Hematopoietic multipotent progenitor cell treated with erythropoietin and hydrocortisone succinate and interleukin-3 and kit ligand, for 15 days (in vitro differentiated cells): ENCODE measurements at regions not wholly inside any gene's neighbourhood (a gene's known extent, or its start where the extent isn't known, plus 50 kb on each side); places are given as distances from the start of the nearest gene placed in this dataset.

Experiments used
- DNase-seq: peaks from one replicate; pipeline ENCODE4 v3.0.0-alpha.2; 2015; ENCODE audit warnings: low spot score

DNA sequence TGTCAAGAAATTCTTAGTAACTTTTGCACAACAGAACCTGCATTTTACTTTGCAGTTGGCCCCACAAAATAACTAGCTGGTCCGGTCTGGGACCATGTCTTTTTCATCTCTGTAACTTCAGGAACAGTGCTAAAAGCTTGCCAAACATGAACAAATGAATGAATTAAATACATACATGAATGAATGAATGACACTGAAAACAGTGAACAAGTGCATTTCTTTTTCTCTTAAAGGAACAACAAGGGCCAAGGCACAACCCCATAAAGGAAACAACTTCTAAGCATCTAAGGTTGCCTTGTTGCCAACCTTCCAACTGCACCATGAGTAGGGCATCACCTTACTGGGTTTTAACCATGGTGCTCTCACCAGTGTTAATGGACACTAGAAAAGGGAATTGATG, 534.4 kb upstream of the PKN2 start:
- DNase-seq, result no peak

DNA sequence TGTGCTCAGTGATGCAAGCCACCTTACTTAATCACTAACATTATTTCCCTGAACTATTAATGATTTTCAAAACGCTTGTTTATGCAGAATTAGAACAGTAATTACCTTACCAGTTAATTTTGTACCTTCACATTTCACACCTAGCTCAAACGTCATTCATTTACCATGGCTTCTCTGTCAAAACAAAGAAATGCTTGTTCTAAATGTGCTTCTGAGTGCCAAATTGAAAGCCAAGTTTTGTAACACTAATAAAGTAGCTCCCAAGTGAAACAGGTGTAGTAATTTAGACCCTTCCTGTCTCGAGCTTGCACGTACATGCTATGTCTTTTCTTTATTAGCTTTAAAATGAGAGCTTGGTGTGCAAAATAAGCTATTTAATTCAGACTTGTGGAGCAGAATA, 533.7 kb upstream of the PKN2 start:
- DNase-seq, result no peak

DNA sequence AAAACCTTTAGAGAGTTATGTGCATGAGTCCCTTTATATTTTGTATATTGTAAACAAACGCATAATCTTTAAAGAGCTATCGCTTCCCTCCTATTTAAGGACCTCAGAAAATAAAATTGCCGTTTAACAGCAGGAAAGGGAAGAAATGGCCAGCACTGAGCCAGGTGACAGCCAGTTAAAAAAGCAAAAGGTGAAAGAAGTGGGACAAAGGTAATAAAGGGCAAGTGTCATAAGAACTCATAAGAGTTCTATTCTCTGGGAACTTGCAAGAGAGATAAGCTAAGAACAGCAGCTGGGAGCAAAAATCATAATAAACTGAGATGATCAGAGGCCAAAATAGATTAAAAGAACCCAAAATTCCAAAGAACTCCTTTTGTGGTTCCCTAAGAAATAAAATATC, 520.9 kb upstream of the PKN2 start:
- DNase-seq, result no peak

DNA sequence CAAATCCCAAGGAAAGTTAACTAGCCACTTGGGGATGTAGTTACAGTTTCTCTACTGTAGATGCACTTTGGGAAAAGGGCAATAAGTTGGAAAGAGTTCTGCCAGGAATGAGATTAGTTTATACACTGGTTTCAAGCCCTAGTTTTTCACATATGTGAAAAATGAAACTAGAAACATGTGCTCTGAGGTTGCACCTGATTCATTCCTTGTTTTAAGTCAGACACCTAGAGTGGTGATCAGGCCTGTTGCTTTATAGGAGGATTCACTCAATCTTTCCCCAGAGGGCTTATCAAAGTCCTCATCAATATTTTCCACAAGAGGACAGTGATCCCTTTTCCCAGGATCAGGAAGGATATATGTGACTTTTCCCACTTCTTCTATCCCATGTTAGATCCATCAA, 515.9 kb upstream of the PKN2 start:
- DNase-seq, result no peak

DNA sequence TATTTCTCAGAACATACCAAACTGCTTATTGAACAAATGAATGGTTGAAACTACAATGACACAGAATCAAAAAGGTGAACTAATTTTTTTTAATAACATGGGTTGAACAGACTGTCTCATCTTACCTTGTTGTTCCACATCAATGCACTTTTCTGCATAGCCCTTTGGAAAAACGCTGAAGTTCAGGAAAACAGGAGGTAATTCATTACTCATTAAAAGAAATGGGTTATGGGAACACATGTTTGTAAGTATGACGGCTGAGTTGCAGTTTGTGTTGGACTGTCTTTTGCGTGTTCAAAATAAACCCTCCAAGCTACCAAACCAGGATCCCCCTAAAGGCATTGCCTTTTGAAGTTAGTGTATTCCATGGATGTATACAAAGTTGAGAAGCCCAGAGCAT, 514.9 kb upstream of the PKN2 start:
- DNase-seq, result no peak

DNA sequence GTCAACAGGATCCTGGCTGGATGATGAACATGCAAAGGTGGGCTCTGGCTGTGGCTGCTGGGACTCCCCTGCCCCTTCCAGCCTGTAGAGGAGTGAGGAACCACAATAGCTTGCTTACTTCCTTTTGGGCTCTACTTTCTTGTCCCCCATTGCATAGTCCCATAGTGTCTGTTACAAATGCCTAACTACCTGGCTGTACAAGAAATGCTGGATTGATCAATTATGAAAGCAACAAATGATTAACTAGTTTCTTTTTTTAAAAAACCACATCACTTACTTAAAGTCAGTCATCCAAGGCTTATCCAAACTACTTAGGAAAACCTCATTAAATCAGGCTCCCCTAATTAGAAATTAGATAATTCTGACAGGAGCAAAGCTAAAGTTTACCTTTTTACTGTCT, 514.1 kb upstream of the PKN2 start:
- no peak for DNase-seq

DNA sequence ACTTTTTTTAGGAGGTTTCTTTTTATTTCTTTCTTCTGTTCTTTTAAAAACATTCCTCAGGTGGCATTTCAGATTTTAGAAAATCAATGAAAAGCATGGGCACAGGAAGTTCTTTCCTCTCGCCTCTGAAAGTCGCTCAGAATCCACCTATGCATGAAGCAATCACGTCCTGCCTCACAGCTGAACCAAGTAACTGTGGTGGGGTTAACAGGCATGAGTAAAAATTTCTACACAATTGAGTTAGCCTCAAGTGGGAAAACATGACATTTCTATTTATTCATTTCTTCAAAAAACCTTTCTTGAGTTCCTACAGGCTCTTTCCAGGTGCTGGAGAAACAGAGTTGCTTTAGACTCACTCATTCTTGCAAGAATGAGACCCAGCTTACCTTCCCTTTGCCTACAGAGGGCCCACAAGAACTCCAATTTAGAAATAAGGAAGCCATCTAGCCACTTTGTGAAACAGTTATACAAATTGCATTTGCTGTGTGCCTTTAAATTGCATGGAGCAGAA, 508.9 kb upstream of the PKN2 start:
- DNase-seq, result no peak

DNA sequence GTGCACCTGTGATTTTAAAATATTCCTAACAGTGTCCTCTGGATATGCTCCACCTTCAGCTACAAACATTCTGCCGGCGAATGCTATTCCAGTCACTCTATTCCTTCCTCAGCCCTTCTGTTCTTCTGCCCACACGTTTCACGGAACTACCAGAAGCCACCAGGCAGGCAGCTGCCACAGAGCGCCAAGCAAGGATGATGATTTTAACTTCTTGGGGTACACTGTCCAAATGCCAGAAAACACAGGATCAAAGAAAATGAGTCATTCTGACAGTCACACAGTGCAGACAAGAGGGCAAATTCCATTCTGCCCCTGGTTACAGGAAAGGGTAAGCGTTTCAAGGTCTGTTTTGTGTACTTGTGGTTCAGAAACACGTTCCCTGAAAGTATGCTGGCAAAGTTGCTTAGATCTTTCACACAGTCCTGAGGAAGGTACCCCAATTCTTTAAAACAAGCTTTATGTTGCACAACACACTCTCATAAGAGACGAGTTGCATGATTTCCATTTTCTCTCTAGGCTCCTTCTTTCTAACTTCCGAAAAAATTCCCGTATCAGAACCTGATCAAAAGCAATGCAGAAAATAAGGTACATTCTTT, 508.3 kb upstream of the PKN2 start:
- DNase-seq, result no peak

DNA sequence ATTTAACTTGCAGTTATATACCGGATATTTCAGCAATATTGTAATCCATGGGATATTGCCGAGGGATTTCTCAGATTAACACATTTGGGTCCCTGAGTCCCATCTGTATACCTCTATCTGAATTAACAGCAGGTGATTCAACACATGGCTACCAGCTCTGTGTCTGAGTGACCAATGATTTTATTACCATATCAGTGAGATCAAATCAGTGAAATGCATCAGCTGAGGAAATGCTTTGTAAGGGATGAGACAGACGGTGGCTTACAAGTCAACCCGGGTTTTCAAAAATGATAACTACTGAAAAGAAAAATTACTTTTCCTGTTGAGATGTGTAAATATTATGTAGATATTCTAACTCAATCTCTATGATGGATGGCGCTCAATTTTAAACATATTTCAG, 504.1 kb upstream of the PKN2 start:
- DNase-seq, result no peak

DNA sequence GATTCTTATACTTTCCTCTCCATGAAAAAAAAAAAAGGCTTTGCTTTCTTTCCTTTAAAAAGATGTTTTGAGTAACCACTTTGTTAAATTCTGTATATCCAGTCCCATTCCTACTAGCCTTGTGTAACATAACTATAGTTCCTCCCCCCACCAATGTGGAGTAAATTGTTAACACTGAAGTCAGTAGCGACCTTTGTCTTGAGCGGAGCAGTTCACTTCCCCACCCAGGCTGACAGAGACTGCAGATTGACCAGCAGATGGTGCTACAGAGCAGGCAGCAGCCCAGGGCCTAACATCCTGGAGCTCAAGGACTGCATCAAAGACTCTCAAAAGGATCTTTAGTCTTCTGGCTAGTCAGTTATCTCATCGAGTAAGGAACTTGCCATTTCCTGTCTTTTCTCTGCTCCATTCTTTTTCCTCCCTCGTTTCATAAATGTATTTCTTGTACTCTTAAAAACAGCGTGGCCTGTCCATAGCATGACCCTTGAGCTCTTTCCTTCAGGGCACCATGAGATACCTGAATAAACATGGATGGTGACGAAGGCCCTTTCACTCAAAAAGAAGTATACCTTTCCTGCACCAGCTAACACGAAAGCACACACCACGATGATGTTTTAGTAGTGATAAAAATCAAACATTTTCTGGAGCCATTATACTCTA, 503.5 kb upstream of the PKN2 start:
- peak; percentile 29 for DNase-seq

DNA sequence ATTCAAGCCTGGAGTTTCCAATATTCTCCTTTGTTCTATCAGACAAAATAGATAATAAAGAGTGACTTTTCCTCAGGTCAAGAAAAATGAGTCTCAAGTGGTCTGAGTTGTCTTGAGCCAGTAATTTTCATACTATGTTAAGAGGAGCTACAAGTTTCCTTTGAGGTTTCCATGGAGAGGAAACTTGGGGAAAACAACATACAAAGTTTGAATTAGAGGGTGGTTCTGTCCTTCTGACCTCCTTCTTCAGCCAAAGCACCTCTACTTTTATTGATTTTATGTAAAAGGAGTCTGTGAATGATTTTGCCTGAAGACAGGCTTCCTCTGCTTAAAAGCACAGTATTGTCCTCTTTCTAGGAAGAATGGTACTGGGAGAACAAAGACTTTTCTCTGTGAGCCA, 497.2 kb upstream of the PKN2 start:
- no peak for DNase-seq

DNA sequence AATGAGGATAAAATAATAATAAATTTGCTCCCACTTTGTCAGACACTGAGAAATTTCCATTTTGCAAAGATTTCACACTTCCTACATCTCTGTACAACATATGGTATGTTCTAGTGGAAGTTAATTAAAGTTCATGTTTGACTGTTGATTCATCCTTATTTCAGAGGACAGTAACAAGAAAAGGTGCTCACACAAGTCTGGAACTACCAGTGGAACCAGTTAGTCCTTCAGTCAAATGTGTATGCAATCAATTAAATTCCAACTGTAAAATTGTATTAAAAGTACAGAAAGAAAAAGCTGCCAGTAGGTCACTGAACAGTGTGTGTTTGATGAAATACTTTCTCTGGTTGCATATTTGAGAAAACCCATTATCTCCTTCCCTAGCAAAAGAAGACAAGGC, 496.0 kb upstream of the PKN2 start:
- no peak for DNase-seq

DNA sequence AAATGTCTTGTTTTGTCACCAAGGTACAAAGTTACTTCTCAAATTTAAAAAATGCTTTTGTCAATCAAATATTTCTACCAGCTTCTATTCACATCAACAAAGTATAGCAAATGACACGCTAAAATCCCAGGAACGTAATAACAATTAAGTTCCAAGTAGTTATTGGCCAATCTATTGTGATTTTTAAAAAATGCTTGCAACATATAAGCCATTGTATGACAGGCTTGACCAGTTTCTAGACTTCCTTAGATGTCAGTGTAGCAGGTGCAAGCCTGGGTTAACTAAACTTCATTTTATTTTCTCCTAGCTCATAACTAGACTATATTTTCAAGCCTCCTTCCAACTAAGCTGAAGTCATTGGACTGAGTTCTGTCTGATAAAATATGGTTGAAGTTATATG, 494.5 kb upstream of the PKN2 start:
- no peak for DNase-seq

DNA sequence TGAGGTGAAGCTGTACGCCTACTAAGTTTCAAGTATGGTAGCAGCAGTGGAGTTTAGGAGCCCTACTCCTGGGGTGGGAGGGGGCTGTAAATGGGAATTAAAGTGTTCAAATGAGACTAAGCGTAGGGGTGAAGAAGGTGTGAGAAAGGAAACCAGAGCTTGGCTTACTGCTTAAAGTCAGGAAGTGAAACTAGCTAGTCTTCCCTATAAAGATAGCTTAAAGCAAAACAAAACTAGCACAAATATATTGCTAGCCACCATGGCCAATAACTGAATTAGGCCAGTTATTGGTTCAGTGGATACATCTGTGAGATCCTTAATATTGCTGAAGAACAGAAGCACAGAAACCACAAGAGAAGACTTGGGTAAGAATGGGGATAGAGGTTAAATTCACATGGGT, 492.2 kb upstream of the PKN2 start:
- DNase-seq, result no peak

DNA sequence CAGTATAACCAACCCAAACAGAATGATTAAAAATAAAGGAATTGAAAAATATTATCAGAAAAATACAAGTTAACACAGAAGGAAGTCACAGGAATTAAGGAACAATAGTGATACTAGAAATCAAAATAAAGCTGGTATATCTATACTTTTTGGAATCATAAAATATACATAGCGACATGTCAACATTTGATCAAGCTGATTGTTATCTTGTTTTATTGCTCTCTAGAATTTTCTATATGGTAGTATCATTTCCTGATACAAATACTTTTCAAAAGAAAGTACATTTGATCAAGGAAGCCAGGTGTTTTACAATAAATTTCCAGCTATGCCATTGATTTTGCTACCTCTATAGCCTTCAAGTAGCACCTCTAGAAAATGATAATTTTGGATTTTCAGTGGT, 489.5 kb upstream of the PKN2 start:
- DNase-seq, result no peak

DNA sequence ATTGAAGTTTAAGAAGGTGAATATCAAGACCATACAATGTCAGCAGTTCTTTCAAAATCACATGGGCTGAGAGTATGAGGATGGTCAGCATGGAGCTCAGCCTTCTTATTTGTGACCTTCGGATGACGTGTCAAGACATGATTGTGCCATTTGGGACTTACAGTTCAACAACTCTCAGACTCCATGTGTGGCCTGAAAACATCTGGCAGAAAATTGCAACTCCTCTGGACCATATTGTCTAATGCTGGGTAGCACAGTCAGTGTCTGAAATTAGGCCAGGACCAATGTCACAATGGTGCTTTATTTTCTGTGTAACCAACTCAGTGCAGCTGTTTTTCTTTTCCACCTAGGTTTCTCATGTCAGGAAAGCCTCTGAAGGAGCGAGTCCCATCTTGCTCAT, 483.5 kb upstream of the PKN2 start:
- DNase-seq, result no peak

DNA sequence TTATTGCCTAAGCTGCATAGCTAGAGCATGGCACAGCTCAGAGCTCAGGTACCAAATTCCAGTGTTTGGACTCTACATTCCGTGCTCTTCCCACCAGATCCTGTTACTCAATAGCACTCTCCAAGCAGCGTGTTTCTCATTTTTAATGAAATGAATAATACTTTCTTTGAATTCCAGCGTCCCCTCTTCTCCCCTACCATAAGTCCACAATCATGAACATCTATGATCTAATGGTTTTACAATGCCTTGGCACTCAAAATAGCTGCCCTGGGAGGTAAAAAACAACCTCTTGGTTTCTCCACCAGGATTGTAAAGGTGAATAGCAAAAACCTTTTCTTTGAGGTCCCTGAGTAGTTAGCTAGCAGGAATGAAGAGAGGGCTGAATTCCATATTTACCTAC, 480.0 kb upstream of the PKN2 start:
- no peak for DNase-seq

DNA sequence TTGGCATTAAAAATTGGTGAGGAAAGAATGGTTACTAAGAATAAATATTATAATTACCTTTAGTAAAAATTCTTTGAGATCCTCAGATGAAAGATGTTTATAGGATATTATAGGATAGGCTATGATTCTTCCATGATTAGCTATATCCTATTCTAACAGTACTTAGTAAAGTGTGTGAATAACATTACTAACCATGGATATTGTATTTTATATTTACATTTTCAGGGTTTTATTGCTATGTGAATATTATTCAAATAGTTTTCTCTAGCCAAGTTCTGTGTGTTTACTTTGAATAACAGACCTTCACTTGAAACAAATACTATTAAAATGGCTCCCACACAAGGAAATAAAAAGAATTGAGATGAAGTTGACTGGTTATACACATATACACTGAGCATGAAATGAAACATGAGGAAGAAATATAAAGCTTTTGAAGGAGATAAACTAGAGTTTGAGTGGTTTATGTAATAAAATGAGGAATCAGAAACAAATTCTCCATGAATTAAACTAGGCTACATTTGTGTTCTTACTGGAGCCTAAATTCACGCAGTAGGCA, 479.4 kb upstream of the PKN2 start:
- DNase-seq, result no peak

DNA sequence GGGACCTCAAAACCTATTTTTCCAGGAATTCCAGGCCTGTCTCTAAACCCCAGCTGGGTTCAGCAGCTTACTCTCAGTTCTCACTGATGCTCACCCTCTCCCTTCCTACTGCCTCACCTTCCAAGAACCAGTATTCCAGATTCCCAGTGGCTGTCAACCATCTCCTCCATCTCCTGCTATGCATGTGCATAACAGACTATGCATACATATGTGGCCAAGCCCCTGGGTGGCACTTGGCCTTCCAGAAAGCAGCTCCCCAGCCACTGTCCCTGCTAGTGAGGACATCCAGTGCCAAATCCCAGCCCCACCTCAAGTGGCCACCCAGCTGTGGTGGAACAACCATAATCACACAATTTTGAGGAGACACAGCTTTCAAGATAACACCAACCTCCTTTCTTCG, 475.7 kb upstream of the PKN2 start:
- DNase-seq, result no peak

DNA sequence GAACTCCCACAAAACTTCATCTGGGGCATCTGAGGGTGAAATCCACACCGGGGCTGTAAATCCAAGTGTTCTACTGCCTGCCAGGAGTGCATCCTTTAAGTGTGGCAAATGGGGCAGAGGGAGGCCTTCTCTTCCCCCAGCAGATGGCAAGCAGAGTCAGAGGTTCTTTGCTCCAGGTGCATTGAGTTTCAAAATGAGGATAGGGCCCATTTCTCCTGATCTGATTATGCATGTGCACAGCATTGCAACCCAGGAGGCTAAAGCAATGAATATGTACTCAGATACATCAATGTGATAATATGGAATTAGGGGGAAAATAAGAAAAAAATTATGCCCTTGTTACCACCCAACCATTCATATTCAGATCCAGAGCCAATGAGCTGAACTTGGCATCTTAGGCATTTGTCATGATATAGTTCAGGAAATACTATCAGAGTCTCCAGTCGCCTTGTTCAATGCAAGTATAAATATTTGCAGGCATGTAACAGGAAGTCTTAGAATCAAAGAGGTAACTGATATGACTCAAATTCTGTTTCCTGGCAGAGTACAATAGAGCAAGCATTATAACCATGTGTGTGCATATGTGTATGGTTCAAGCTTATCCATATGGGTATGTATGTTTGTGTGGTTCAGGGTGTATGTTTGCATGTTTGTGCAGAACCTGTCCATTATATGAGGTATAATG, 473.8 kb upstream of the PKN2 start:
- DNase-seq, result no peak

DNA sequence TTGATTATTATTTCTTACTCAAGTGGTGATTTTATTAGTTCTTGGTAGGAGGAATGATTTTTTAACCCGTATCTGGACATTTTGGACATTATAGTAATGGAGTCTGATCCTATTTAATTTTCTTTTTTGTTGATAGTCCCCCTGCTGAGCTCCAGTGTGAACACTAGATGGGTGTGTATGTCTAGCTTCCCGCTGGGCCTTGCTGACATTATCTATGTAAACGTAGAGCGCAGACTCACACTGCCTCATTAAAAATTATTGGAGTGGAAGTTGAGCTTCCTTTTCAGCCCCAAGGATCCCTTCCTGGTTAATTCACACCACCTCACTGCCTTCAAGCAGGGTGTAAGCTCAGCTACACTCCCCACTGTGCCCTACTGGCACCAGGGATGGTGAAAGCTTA, 467.6 kb upstream of the PKN2 start:
- DNase-seq, result no peak

DNA sequence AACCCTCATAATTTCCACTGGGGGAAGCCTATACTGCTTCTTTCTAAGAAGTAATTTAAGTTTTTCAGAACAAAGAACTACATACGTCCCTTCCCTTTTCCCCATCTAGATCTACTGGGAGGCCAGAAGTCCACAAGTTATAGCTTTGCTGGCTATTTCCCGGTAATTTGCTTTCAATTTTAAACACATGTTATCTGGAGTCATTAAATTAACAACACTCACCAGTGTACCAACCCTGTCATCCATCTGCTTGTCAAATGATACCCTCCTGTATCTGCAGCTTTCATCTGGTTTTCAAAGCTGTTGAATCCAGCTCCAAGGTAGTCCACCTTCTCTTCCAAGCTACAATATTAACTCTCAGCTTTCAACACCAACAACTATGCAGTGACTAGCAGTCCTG, 466.7 kb upstream of the PKN2 start:
- DNase-seq, result no peak

DNA sequence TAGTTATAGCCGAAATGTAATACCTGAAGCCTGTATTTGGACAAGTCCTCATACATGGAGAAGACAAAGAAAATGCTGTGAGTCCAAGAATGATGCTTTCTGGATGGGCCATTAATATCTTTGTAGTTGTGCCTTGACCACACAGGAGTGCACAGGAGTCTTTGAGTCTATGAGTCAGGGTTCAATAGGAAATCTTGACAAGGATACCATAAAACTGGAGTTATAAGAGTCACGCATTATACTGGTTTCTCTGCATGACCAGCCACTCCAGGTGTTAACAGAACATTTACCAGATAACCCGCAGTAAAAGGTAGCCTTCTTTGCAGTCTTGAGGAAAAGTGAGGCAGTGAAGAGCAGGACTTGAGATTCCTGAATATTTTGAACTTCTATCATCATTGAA, 464.6 kb upstream of the PKN2 start:
- no peak for DNase-seq
